Activated CD8-positive, alpha-beta T cell treated with anti-CD3 and anti-CD28 coated beads for 36 hours (primary cell): ENCODE measurements at regions not wholly inside any gene's neighbourhood (a gene's known extent, or its start where the extent isn't known, plus 50 kb on each side); places are given as distances from the start of the nearest gene placed in this dataset.

Source experiments
- ATAC-seq: fragments of 200-7000 bp; cut with Tn5 transposase; one replicate; pipeline ENCODE4 v1.10.0; 2021; ENCODE audit warnings: mild to moderate bottlenecking, moderate library complexity
- CTCF ChIA-PET: fragments of 350-600 bp; sonication (Branson Sonifier 250); formaldehyde crosslinking; loops from one replicate; lab custom pipeline; 2021; ENCODE audit warnings: antibody characterized with exemption; lab: Charles Lee
- POLR2A ChIA-PET: fragments of 350-600 bp; sonication (Branson Sonifier 250); formaldehyde crosslinking; loops from one replicate; lab custom pipeline; 2021; ENCODE audit warnings: antibody characterized with exemption; lab: Charles Lee
- DNase-seq: peaks from one replicate; pipeline ENCODE4 v3.0.0-alpha.2; 2020
- H3K27ac Mint-ChIP-seq: one replicate; pipeline ENCODE4 v1.8.0; 2021; ENCODE audit warnings: mild to moderate bottlenecking, mixed read lengths
- H3K27me3 Mint-ChIP-seq: one replicate; pipeline ENCODE4 v1.8.0; 2021; ENCODE audit warnings: mixed read lengths
- H3K36me3 Mint-ChIP-seq: one replicate; pipeline ENCODE4 v1.8.0; 2021; ENCODE audit warnings: low read depth, mixed read lengths
- H3K4me1 Mint-ChIP-seq: one replicate; pipeline ENCODE4 v1.8.0; 2021; ENCODE audit warnings: low read depth, mixed read lengths
- H3K4me3 Mint-ChIP-seq: one replicate; pipeline ENCODE4 v1.8.0; 2021; ENCODE audit warnings: mild to moderate bottlenecking, moderate library complexity, mixed read lengths
- H3K9me3 Mint-ChIP-seq: one replicate; pipeline ENCODE4 v1.8.0; 2021; ENCODE audit warnings: mixed read lengths
- intact Hi-C: fragments of 100-400 bp; cut with micrococcal nuclease; formaldehyde crosslinking; loops from one replicate; pipeline ENCODE4 v1.10.0; 2022
- TF ChIP-seq, protein P1 (sequence below): fragments of 200-600 bp; IDR thresholded peaks from one replicate; pipeline ENCODE4 v1.8.0; 2022; ENCODE audit warnings: antibody characterized with exemption, mild to moderate bottlenecking

DNA sequence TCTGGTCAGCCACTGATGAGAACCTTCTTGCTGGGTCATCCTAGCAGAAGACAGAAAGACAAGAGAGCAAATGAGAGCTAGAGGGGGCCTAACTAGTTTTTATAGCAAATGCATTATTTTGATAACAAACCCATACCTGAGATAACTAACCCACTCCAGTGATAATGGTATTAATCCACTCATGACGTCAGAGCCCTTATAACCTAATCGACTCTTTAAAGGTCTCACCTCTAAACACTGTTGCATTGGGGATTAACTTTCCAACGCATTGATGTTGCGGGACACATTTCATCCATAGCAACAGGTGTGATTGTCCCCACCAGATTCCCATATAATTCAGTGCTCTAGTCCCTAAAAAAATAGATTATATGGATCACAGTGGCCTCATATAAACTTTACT lies 312.1 kb downstream of the HTR1B start:
- H3K27me3 Mint-ChIP-seq: no peaks in the 10 kb centered on the region
- TF ChIP-seq, protein P1, sequence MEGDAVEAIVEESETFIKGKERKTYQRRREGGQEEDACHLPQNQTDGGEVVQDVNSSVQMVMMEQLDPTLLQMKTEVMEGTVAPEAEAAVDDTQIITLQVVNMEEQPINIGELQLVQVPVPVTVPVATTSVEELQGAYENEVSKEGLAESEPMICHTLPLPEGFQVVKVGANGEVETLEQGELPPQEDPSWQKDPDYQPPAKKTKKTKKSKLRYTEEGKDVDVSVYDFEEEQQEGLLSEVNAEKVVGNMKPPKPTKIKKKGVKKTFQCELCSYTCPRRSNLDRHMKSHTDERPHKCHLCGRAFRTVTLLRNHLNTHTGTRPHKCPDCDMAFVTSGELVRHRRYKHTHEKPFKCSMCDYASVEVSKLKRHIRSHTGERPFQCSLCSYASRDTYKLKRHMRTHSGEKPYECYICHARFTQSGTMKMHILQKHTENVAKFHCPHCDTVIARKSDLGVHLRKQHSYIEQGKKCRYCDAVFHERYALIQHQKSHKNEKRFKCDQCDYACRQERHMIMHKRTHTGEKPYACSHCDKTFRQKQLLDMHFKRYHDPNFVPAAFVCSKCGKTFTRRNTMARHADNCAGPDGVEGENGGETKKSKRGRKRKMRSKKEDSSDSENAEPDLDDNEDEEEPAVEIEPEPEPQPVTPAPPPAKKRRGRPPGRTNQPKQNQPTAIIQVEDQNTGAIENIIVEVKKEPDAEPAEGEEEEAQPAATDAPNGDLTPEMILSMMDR: no peak
- H3K27ac Mint-ChIP-seq: no peak overlapping the region
- POLR2A ChIA-PET: no interaction called here
- no peaks in the 10 kb centered on the region for H3K4me1 Mint-ChIP-seq
- H3K9me3 Mint-ChIP-seq: peaks cover 3% of the 10 kb centered on the region
- intact Hi-C loops: no loop called here
- H3K4me3 Mint-ChIP-seq: no peak overlapping the region
- CTCF ChIA-PET: no interaction called here
- H3K36me3 Mint-ChIP-seq: no peaks in the 10 kb centered on the region
- no peak for ATAC-seq
- no peak for DNase-seq

DNA sequence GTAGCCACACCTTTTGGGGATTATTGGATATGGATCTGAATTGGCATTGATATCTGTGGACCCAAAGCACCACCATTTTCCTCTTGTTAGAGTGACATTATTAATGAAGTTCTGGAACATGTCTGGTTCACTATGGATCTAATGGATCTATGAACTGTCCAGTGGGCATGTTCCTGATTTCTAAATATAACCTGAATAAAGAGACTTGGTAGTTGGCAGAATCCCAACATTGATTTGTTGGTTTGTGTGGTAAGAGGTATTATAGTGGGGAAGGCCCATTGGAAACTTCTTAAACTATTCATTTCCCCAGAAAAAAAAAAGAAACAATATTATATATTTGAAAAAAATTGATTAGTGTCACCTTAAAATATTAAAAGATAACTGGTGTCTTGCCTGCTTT lies 312.6 kb downstream of the HTR1B start:
- no peaks in the 10 kb centered on the region for H3K27me3 Mint-ChIP-seq
- POLR2A ChIA-PET: no interaction called here
- no peaks in the 10 kb centered on the region for H3K4me1 Mint-ChIP-seq
- TF ChIP-seq, protein P1: no peak
- DNase-seq (no peak), ATAC-seq (no peak)
- intact Hi-C loops: no loop called here
- no peaks in the 10 kb centered on the region for H3K36me3 Mint-ChIP-seq
- no peak overlapping the region for H3K4me3 Mint-ChIP-seq
- H3K9me3 Mint-ChIP-seq: peaks cover 3% of the 10 kb centered on the region
- no peak overlapping the region for H3K27ac Mint-ChIP-seq
- CTCF ChIA-PET: no interaction called here

DNA sequence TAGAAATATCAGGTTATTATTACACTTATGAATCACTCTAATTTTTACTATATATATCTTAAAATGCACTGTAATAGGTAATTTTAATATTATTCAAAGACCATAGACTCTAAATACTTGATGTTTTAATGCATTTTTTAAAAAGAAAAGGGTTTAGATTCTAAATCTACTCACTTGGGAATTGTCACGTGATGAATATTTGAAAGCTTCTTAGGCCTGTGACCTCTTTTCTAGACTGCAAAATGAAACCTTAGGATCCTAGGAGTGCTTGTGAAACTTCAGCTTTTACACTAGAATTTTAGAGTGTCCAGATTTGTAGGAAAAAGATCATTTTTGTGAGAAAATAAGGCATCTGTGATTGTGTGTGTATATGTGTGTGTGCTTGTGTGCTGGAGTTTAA lies 318.0 kb downstream of the HTR1B start:
- intact Hi-C loops: no loop called here
- no peaks in the 10 kb centered on the region for H3K4me1 Mint-ChIP-seq
- no peak overlapping the region for H3K4me3 Mint-ChIP-seq
- no peak for ATAC-seq
- no peak for DNase-seq
- POLR2A ChIA-PET: no interaction called here
- H3K9me3 Mint-ChIP-seq: peaks cover 7% of the 10 kb centered on the region
- H3K27ac Mint-ChIP-seq: no peak overlapping the region
- H3K27me3 Mint-ChIP-seq: no peaks in the 10 kb centered on the region
- TF ChIP-seq, protein P1: no peak
- H3K36me3 Mint-ChIP-seq: no peaks in the 10 kb centered on the region
- CTCF ChIA-PET: no interaction called here

DNA sequence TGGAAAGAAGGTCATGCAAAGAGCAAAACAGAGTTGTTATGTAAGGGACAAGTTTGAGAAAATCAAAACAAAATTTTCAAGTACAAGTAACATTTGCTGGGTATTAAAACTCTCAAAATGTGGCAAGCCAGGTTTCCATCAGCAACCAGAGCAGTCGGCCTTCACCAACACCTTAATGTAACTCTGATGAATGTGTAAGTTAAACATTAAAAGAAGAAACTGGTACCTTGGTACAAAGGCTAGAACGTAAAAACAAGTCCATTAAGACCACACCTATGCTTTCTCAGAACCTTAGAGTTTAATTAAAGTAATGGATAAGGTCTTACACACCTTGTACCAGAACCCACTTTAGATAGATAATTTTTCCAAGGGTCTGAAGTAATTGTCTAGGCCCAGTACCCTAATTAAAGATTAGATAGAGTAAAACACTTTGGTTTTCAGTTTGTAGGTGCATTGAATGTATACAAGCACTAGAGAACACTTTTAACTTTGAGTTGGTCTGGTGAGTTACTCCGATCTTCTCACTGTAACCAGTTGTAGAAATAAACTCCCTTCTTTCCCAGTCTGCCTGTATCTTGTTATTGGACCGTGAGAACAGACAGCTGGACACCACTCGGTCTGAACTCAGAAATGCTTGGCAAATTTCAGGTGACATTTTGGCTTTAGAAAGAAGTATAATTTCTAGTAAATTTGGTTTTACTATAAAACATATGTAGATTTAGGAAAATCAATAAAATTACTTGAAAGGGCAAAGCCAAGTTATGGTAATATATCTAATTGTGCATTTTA lies 319.4 kb downstream of the HTR1B start:
- H3K4me3 Mint-ChIP-seq: no peak overlapping the region
- intact Hi-C loops: no loop called here
- no peak overlapping the region for H3K27ac Mint-ChIP-seq
- H3K4me1 Mint-ChIP-seq: no peaks in the 10 kb centered on the region
- POLR2A ChIA-PET: no interaction called here
- CTCF ChIA-PET: no interaction called here
- no peak for ATAC-seq
- DNase-seq: no peak
- no peaks in the 10 kb centered on the region for H3K27me3 Mint-ChIP-seq
- TF ChIP-seq, protein P1: no peak
- H3K9me3 Mint-ChIP-seq: peaks cover 7% of the 10 kb centered on the region
- H3K36me3 Mint-ChIP-seq: no peaks in the 10 kb centered on the region

DNA sequence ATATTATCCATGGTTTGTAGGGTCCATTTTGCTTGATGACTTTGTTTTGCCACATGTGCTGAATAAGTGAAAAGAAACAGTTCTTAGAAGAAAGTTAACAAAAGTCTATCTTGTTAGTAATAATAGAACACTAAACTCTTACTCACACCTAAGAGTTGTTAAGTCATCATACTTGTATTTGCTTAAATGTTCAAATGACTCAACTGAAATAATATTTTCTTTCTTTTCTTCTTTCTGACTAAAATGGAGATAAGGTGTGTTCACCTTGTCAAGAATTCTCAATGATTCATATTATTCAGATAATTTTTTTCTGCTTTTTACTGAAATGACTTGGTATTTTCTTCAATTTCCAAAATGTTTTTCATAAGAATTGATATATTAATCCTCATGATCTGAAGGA lies 327.2 kb downstream of the HTR1B start:
- intact Hi-C loops: no loop called here
- H3K27me3 Mint-ChIP-seq: no peaks in the 10 kb centered on the region
- no peaks in the 10 kb centered on the region for H3K4me1 Mint-ChIP-seq
- TF ChIP-seq, protein P1: no peak
- ATAC-seq (no peak), DNase-seq (no peak)
- no peak overlapping the region for H3K4me3 Mint-ChIP-seq
- H3K27ac Mint-ChIP-seq: no peak overlapping the region
- no peaks in the 10 kb centered on the region for H3K36me3 Mint-ChIP-seq
- peaks cover under 1% of the 10 kb centered on the region for H3K9me3 Mint-ChIP-seq
- ChIA-PET CTCF (no interaction called here), POLR2A (no interaction called here)
